Stomach (tissue), 4 donors: ENCODE measurements at regions not wholly inside any gene's neighbourhood (a gene's known extent, or its start where the extent isn't known, plus 50 kb on each side); places are given as distances from the start of the nearest gene placed in this dataset.

Source experiments
- POLR2A ChIP-seq, 4 donors: fragments of 450-650 bp; IDR thresholded peaks; one replicate each; pipeline ENCODE4 v1.6.1; 2016; ENCODE audit warnings: antibody characterized with exemption in 4 of 4, control low read depth in 2 of 4, mild to moderate bottlenecking in 1 of 4, moderate library complexity in 1 of 4
- POLR2AphosphoS5 ChIP-seq, 3 donors: sonication (generic); formaldehyde crosslinking; IDR thresholded peaks; one replicate each; pipeline ENCODE4 v1.6.1; 2016; ENCODE audit warnings: antibody characterized with exemption in 3 of 3
- TF ChIP-seq, protein P1 (sequence below), 7 experiments: fragments of 450-650 bp in 4 of 7; fragments of 200-600 bp in 3 of 7; sonication (generic) in 3 of 7; IDR thresholded peaks; one replicate each; pipeline ENCODE4 v1.5.1; 2016 to 2019; ENCODE audit warnings: antibody characterized with exemption in 7 of 7, control low read depth in 2 of 7, mild to moderate bottlenecking in 1 of 7

DNA sequence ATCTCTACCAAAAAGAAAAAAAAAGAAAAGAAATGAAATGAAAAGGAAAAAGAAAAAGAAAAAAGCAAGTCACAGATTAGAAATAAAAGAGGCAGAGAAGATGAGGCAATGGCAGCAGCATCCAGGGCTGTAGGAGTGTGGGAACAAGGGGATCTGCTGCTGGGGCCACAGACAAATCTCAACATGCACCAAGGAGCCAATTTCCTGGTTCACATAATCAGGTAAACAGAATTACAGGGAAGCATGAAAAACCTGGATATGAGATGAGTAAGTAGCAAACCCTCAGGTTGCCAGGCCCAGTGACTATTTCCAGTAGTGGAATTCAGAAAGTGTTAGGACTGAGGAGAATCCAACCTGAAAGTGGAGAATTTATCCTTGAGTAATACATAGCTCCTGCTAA, 77.4 kb upstream of the ARHGAP28 start:
- TF ChIP-seq, protein P1, sequence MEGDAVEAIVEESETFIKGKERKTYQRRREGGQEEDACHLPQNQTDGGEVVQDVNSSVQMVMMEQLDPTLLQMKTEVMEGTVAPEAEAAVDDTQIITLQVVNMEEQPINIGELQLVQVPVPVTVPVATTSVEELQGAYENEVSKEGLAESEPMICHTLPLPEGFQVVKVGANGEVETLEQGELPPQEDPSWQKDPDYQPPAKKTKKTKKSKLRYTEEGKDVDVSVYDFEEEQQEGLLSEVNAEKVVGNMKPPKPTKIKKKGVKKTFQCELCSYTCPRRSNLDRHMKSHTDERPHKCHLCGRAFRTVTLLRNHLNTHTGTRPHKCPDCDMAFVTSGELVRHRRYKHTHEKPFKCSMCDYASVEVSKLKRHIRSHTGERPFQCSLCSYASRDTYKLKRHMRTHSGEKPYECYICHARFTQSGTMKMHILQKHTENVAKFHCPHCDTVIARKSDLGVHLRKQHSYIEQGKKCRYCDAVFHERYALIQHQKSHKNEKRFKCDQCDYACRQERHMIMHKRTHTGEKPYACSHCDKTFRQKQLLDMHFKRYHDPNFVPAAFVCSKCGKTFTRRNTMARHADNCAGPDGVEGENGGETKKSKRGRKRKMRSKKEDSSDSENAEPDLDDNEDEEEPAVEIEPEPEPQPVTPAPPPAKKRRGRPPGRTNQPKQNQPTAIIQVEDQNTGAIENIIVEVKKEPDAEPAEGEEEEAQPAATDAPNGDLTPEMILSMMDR (IDR thresholded peaks at IDR 0.05): no peak
- no peak for TF ChIP-seq POLR2A (IDR thresholded peaks at IDR 0.05)
- no peak for TF ChIP-seq POLR2AphosphoS5 (IDR thresholded peaks at IDR 0.05)
